HepG2 (cell line): ENCODE measurements at regions not wholly inside any gene's neighbourhood (a gene's known extent, or its start where the extent isn't known, plus 50 kb on each side); places are given as distances from the start of the nearest gene placed in this dataset.

Experiments used
- ATAC-seq: fragments of 200-7000 bp; cut with Tn5 transposase; 3 replicates; pipeline ENCODE4 v1.9.1; 2020; ENCODE audit warnings: mild to moderate bottlenecking, moderate library complexity
- BruUV-seq: library from RNA; stranded (reverse); fragments of 400-500 nt; replicated peaks from 2 replicates; lab custom pipeline; 2021; lab: Mats Ljungman, UMichigan
- CTCF ChIA-PET: fragments of 300-600 bp; formaldehyde crosslinking; extraction: SDS; loops from one replicate; lab custom pipeline; 2021; ENCODE audit warnings: low total read pairs, inconsistent platforms, low intra/inter-chr PET ratio; lab: Yijun Ruan, JAX
- POLR2A ChIA-PET: fragments of 350-600 bp; sonication (Branson Sonifier 250); formaldehyde crosslinking; loops from one replicate; lab custom pipeline; 2020; ENCODE audit warnings: antibody characterized with exemption, inconsistent platforms; lab: Yijun Ruan, JAX
- DNase-seq: peaks from one replicate; pipeline ENCODE4 v3.0.0-alpha.2; 2015; ENCODE audit warnings: low spot score
- FAIRE-seq: peaks from 3 replicates; lab custom pipeline; 2011; peaks lifted over from hg19 to GRCh38; lab: Jason Lieb, UNC
- H2AFZ ChIP-seq: one replicate; pipeline ENCODE4 v1.6.1; 2011; ENCODE audit warnings: low read length, inconsistent platforms
- H3K27ac ChIP-seq: fragments of 300-600 bp; 3 replicates; pipeline ENCODE4 v1.8.0; 2011; ENCODE audit warnings: mixed run types, mild to moderate bottlenecking, mixed read lengths, low read length, inconsistent platforms; ENCODE audit not compliant: insufficient read depth; ENCODE audit errors: extremely low read length
- H3K27me3 ChIP-seq, 2 experiments: fragments of 200-600 bp in 1 of 2; 2 replicates in 1 of 2; 3 replicates in 1 of 2; pipeline versions ENCODE4 v1.6.0 to v1.8.0; 2011; ENCODE audit warnings: low read length in 2 of 2, mild to moderate bottlenecking in 2 of 2, moderate library complexity in 2 of 2, inconsistent platforms in 1 of 2; ENCODE audit not compliant: insufficient read depth in 2 of 2, control insufficient read depth in 1 of 2
- H3K36me3 ChIP-seq, 2 experiments: fragments of 200-600 bp in 1 of 2; replicated peaks in 1 of 2; 2 replicates in 1 of 2; 3 replicates in 1 of 2; pipeline versions ENCODE4 v1.5.1 to v1.8.0; 2011; ENCODE audit warnings: low read length in 2 of 2, inconsistent platforms in 1 of 2; ENCODE audit not compliant: insufficient read depth in 2 of 2, control insufficient read depth in 1 of 2
- H3K4me1 ChIP-seq: 2 replicates; pipeline ENCODE4 v1.5.1; 2012; ENCODE audit warnings: low read length, inconsistent platforms; ENCODE audit not compliant: insufficient read depth
- H3K4me2 ChIP-seq: 2 replicates; pipeline ENCODE4 v1.6.0; 2011; ENCODE audit warnings: low read depth, low read length, inconsistent platforms
- H3K4me3 ChIP-seq, 3 experiments: fragments of 200-600 bp in 1 of 3; sonication (generic), shearing (Covaris generic) in 1 of 3; replicated peaks in 1 of 3; 2 replicates each; pipeline ENCODE4 v1.5.1; 2011 to 2016; ENCODE audit warnings: low read length in 3 of 3, inconsistent platforms in 2 of 3, low read depth in 2 of 3, mild to moderate bottlenecking in 2 of 3, control low read depth in 1 of 3, mixed read lengths in 1 of 3; ENCODE audit not compliant: insufficient read depth in 1 of 3
- H3K79me2 ChIP-seq: one replicate; pipeline ENCODE4 v1.6.1; 2011; ENCODE audit warnings: low read length, inconsistent platforms; ENCODE audit not compliant: insufficient read depth
- H3K9ac ChIP-seq: 2 replicates; pipeline ENCODE4 v1.6.0; 2011; ENCODE audit warnings: mild to moderate bottlenecking, low read depth, low read length, inconsistent platforms; ENCODE audit not compliant: insufficient read depth
- H3K9me3 ChIP-seq: 2 replicates; pipeline ENCODE4 v1.5.1; 2012; ENCODE audit warnings: mild to moderate bottlenecking, low read length
- H4K20me1 ChIP-seq: 2 replicates; pipeline ENCODE4 v1.6.0; 2011; ENCODE audit warnings: inconsistent platforms, mild to moderate bottlenecking, low read length, moderate library complexity; ENCODE audit not compliant: insufficient read depth
- BRD4 ChIP-seq: sonication (generic); formaldehyde crosslinking; IDR thresholded peaks from 2 replicates; pipeline ENCODE4 v1.4.0; 2020; ENCODE audit warnings: missing genetic modification reagents
- CENPT ChIP-seq: sonication (generic); formaldehyde crosslinking; IDR thresholded peaks from 2 replicates; pipeline ENCODE4 v1.8.0; 2022; ENCODE audit warnings: low read depth, mild to moderate bottlenecking, moderate library complexity, missing genetic modification reagents
- JDP2 ChIP-seq: sonication (generic); formaldehyde crosslinking; IDR thresholded peaks from 2 replicates; pipeline ENCODE4 v1.8.1; 2022; ENCODE audit warnings: missing genetic modification reagents, borderline replicate concordance
- ZFP36 ChIP-seq: fragments of 150-350 bp; IDR thresholded peaks from 2 replicates; pipeline ENCODE4 v1.6.1; 2018; ENCODE audit warnings: borderline replicate concordance, low read length, low read depth; ENCODE audit not compliant: partially characterized antibody
- ZFYVE20 ChIP-seq: sonication (generic); formaldehyde crosslinking; IDR thresholded peaks from 2 replicates; pipeline ENCODE4 v1.8.0; 2023; ENCODE audit warnings: low read depth, mild to moderate bottlenecking, moderate library complexity, missing genetic modification reagents, borderline replicate concordance
- ZNF256 ChIP-seq: sonication (generic); formaldehyde crosslinking; conservative IDR thresholded peaks from 2 replicates; pipeline ENCODE4 v1.4.0; 2020; ENCODE audit warnings: missing genetic modification reagents
- ZNF446 ChIP-seq: sonication (generic); formaldehyde crosslinking; IDR thresholded peaks from 2 replicates; pipeline ENCODE4 v1.5.0; 2020; ENCODE audit warnings: mild to moderate bottlenecking, missing genetic modification reagents
- ZNF562 ChIP-seq: sonication (generic); formaldehyde crosslinking; IDR thresholded peaks from 2 replicates; pipeline ENCODE4 v1.8.0; 2022; ENCODE audit warnings: missing genetic modification reagents, borderline replicate concordance
- ZNF782 ChIP-seq: sonication (generic); formaldehyde crosslinking; IDR thresholded peaks from 2 replicates; pipeline ENCODE4 v1.4.0; 2020; ENCODE audit warnings: missing genetic modification reagents, mild to moderate bottlenecking, borderline replicate concordance
- in situ Hi-C: cut with HindIII; loops from 2 replicates; pipeline ENCODE4 v1.10.0; 2017; ENCODE audit warnings: low pct_unique_long_range_greater_than_20kb; ENCODE audit not compliant: extremely low pct_ligation_motif_present
- intact Hi-C: fragments of 100-400 bp; cut with micrococcal nuclease; formaldehyde crosslinking; loops from one replicate; pipeline ENCODE4 v1.10.0; 2022; ENCODE audit not compliant: unreplicated experiment
- TF ChIP-seq, protein P1 (sequence below): sonication (generic); formaldehyde crosslinking; IDR thresholded peaks from 2 replicates; pipeline ENCODE4 v1.5.1; 2020; ENCODE audit warnings: mild to moderate bottlenecking, missing genetic modification reagents, borderline replicate concordance
- TF ChIP-seq, protein P2 (sequence below): sonication (generic); formaldehyde crosslinking; conservative IDR thresholded peaks from 2 replicates; pipeline ENCODE4 v1.8.0; 2022; ENCODE audit warnings: low read depth, missing genetic modification reagents
- TF ChIP-seq, protein P3 (sequence below): sonication (generic); formaldehyde crosslinking; IDR thresholded peaks from 2 replicates; pipeline ENCODE4 v1.5.0; 2020; ENCODE audit warnings: mild to moderate bottlenecking, missing genetic modification reagents, borderline replicate concordance
- TF ChIP-seq, protein P4 (sequence below): sonication (generic); formaldehyde crosslinking; IDR thresholded peaks from 2 replicates; pipeline ENCODE4 v1.8.0; 2022; ENCODE audit warnings: mild to moderate bottlenecking, missing genetic modification reagents; ENCODE audit not compliant: insufficient replicate concordance

DNA sequence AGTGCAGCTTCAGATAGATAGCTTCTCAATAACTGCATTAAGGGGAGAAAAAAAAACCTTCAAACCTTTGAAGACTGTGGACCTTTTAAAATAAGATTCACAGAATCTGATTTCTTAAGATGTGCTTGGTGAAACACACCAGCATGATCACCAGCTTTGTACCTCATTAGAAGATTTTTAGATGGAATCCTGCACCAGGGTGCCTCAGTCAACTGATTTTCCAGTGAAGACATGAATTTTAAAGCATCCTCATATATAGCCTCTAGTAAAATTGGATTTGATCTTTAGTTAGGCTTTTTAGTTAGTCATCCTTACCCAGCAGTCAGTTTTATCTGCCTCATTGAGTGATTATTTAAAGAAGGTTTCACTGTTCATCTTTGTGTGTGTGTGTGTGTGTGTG lies 208.6 kb upstream of the DEPDC1 start:
- Histone ChIP-seq H3K4me1 (no peaks in the 10 kb centered on the region), H3K4me2 (no peak overlapping the region), H3K4me3 (no peak overlapping the region), H3K79me2 (no peaks in the 10 kb centered on the region), H2AFZ (no peak overlapping the region), H3K27me3 (no peaks in the 10 kb centered on the region), H3K27ac (no peak overlapping the region), H3K9ac (no peak overlapping the region), H3K9me3 (peaks cover 96% of the 10 kb centered on the region), H3K36me3 (no peaks in the 10 kb centered on the region), H4K20me1 (no peaks in the 10 kb centered on the region)
- no peak for DNase-seq
- no peak for FAIRE-seq
- in situ Hi-C loops, result no loop called here
- ATAC-seq, result no peak
- intact Hi-C loops, result no loop called here
- no TSS peak for BruUV-seq
- ChIA-PET CTCF (no interaction called here), POLR2A (no interaction called here)
- TF ChIP-seq, protein P1, sequence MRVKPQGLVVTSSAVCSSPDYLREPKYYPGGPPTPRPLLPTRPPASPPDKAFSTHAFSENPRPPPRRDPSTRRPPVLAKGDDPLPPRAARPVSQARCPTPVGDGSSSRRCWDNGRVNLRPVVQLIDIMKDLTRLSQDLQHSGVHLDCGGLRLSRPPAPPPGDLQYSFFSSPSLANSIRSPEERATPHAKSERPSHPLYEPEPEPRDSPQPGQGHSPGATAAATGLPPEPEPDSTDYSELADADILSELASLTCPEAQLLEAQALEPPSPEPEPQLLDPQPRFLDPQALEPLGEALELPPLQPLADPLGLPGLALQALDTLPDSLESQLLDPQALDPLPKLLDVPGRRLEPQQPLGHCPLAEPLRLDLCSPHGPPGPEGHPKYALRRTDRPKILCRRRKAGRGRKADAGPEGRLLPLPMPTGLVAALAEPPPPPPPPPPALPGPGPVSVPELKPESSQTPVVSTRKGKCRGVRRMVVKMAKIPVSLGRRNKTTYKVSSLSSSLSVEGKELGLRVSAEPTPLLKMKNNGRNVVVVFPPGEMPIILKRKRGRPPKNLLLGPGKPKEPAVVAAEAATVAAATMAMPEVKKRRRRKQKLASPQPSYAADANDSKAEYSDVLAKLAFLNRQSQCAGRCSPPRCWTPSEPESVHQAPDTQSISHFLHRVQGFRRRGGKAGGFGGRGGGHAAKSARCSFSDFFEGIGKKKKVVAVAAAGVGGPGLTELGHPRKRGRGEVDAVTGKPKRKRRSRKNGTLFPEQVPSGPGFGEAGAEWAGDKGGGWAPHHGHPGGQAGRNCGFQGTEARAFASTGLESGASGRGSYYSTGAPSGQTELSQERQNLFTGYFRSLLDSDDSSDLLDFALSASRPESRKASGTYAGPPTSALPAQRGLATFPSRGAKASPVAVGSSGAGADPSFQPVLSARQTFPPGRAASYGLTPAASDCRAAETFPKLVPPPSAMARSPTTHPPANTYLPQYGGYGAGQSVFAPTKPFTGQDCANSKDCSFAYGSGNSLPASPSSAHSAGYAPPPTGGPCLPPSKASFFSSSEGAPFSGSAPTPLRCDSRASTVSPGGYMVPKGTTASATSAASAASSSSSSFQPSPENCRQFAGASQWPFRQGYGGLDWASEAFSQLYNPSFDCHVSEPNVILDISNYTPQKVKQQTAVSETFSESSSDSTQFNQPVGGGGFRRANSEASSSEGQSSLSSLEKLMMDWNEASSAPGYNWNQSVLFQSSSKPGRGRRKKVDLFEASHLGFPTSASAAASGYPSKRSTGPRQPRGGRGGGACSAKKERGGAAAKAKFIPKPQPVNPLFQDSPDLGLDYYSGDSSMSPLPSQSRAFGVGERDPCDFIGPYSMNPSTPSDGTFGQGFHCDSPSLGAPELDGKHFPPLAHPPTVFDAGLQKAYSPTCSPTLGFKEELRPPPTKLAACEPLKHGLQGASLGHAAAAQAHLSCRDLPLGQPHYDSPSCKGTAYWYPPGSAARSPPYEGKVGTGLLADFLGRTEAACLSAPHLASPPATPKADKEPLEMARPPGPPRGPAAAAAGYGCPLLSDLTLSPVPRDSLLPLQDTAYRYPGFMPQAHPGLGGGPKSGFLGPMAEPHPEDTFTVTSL (CRISPR knock-in tag), result no peak
- TF ChIP-seq, protein P2, sequence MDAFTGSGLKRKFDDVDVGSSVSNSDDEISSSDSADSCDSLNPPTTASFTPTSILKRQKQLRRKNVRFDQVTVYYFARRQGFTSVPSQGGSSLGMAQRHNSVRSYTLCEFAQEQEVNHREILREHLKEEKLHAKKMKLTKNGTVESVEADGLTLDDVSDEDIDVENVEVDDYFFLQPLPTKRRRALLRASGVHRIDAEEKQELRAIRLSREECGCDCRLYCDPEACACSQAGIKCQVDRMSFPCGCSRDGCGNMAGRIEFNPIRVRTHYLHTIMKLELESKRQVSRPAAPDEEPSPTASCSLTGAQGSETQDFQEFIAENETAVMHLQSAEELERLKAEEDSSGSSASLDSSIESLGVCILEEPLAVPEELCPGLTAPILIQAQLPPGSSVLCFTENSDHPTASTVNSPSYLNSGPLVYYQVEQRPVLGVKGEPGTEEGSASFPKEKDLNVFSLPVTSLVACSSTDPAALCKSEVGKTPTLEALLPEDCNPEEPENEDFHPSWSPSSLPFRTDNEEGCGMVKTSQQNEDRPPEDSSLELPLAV, result no peak
- TF ChIP-seq, protein P3, sequence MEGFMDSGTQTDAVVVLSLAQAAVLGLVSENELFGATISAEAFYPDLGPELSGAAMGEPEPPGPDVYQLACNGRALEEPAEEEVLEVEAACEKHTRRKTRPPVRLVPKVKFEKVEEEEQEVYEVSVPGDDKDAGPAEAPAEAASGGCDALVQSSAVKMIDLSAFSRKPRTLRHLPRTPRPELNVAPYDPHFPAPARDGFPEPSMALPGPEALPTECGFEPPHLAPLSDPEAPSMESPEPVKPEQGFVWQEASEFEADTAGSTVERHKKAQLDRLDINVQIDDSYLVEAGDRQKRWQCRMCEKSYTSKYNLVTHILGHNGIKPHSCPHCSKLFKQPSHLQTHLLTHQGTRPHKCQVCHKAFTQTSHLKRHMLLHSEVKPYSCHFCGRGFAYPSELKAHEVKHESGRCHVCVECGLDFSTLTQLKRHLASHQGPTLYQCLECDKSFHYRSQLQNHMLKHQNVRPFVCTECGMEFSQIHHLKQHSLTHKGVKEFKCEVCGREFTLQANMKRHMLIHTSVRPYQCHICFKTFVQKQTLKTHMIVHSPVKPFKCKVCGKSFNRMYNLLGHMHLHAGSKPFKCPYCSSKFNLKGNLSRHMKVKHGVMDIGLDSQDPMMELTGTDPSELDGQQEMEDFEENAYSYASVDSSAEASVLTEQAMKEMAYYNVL (CRISPR knock-in tag), result no peak
- TF ChIP-seq ZNF256 (CRISPR knock-in tag) (no peak), ZNF782 (CRISPR knock-in tag) (no peak), ZNF562 (CRISPR knock-in tag) (no peak), BRD4 (CRISPR knock-in tag) (no peak), ZFYVE20 (CRISPR knock-in tag) (no peak), CENPT (CRISPR knock-in tag) (no peak), JDP2 (CRISPR knock-in tag) (no peak), ZFP36 (no peak), ZNF446 (CRISPR knock-in tag) (no peak)
- TF ChIP-seq, protein P4, sequence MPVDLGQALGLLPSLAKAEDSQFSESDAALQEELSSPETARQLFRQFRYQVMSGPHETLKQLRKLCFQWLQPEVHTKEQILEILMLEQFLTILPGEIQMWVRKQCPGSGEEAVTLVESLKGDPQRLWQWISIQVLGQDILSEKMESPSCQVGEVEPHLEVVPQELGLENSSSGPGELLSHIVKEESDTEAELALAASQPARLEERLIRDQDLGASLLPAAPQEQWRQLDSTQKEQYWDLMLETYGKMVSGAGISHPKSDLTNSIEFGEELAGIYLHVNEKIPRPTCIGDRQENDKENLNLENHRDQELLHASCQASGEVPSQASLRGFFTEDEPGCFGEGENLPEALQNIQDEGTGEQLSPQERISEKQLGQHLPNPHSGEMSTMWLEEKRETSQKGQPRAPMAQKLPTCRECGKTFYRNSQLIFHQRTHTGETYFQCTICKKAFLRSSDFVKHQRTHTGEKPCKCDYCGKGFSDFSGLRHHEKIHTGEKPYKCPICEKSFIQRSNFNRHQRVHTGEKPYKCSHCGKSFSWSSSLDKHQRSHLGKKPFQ (CRISPR knock-in tag), result no peak
